ENCODE measurements at regions not wholly inside any gene's neighbourhood (a gene's known extent, or its start where the extent isn't known, plus 50 kb on each side); places are given as distances from the start of the nearest gene placed in this dataset.

DNA sequence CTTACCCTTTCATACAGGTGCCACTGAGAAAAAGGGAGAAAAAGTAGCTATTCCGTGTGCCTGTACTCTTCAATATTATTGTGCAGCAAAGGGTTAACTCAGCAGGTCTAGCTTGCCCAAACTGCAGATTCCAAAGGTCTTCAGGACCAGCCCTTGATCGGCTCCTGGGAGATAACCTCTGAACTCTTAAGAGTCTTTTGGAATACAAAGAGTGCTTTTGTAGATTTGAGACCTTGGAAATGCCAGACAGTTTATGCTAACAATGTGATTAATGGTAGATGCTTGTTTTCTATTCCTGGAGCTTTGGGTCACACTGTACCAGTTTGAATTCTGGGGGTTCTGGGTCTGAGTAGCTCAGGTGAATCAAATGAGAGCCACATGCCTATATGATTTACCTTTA lies 844.7 kb upstream of the MIR17HG start:
- TF ChIP-seq GATA3 (IDR thresholded peaks at IDR 0.05; ENCODE audit: low read depth, low read length) = no peak
- TF ChIP-seq GATA2 (IDR thresholded peaks at IDR 0.05; ENCODE audit: low read depth, low read length) = no peak

Measured in SH-SY5Y (cell line).